HG02973 (cell line): ENCODE measurements at regions not wholly inside any gene's neighbourhood (a gene's known extent, or its start where the extent isn't known, plus 50 kb on each side); places are given as distances from the start of the nearest gene placed in this dataset.

Source experiments
- ATAC-seq: cut with Tn5 transposase; IDR thresholded peaks from one replicate; pipeline ENCODE4 v1.9.1; 2021; ENCODE audit warnings: moderate library complexity; ENCODE audit not compliant: unreplicated experiment

DNA sequence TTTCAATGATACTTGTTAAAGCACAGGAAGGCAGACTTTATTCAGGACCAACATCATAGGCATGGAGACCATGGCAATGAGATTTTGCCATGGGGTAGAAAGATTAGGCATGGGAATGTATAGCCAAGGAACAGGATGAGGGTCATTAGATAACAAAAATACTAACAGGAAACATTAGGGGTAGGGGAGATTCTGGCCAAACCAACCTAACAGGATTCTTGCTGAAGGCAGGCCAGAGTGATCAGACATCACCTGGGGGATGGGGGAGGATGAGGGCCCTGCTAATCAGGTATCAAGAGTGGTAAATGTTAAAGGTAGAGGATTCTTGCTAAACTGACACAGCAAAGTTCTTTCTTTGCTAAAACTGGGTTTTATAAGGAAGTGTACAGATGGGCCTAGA, 481.8 kb downstream of the ETS1 start:
- ATAC-seq = no peak

- ATAC-seq = no peak
Observed at GRCh38 chr11:128103278-128103873, 484.0 kb downstream of the ETS1 start.

DNA sequence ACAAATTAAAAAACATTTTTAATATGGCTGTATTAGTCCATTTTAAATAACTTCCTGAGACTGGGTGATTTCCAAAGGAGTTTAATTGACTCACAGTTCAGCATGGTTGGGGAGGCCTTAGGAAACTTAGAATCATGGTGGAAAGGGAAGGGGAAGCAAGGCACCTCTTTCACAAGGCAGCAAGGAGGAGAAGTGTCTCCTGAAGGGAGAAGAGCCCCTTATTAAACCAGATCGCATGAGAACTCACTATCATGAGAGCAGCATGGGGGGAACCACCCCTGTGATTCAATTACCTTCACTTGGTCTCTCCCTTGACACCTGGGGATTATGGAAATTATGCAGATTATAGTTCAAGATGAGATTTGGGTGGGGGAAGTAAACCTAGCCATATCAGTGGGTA, 488.6 kb downstream of the ETS1 start:
- ATAC-seq = no peak

- ATAC-seq = no peak
Observed at GRCh38 chr11:128095466-128095981, 491.8 kb downstream of the ETS1 start.

DNA sequence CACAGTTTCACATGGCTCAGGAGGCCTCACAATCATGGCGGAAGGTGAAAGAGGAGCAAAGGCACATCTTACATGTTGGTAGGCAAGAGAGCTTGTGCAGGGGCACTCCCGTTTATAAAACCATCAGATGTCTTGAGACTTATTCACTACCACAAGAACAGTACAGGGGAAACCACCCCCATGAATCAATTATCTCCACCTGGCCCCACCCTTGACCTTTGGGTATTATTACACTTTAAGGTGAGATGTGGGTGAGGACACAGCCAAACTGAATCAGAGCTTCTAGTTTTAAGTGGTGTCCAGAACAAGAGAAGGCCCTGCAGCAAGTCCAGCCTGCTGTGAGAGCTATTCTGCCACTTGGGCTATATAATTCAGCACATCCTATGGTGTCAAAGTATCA, 493.7 kb downstream of the ETS1 start:
- ATAC-seq = no peak

DNA sequence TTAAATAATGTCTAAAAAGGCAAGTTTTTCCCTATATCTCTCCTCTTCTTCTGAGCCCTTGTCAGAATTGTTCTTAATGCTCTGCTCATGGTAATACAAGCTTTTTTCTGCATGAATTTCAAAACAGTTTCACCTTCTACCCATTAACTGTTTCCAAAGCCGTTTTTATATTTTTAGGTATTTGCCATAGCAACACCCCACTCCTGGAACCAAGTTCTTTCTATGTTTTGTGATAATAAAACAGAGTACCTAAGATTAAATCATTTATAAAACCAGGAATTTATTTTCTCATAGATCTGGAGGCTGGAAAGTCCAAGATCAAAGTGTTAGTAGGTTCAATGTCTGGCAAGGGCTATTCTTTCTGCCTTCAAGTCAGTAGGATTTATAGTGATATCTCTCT, 497.4 kb downstream of the ETS1 start:
- ATAC-seq = no peak

GRCh38 chr11:128086794-128087193, 500.6 kb downstream of the ETS1 start:
- no peak for ATAC-seq

GRCh38 chr11:128085276-128085675, 502.1 kb downstream of the ETS1 start:
- no peak for ATAC-seq

DNA sequence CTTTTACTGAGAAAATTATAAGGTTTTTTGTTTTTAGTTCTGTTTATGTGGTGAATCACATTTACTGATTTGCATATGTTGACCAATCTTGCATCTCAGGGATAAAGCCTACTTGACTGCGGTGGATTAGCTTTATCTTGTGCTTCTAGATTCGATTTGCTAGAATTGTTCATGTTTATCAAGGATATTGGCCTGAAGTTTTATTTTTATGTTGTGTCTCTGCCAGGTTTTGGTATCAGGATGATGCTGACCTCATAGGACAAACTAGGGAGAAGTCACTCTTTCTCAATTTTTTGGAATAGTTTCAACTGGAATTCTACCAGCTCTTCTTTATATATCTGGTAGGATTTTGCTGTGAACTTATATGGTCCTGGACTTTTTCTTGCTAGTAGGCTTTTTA, 504.8 kb downstream of the ETS1 start:
- ATAC-seq = no peak

DNA sequence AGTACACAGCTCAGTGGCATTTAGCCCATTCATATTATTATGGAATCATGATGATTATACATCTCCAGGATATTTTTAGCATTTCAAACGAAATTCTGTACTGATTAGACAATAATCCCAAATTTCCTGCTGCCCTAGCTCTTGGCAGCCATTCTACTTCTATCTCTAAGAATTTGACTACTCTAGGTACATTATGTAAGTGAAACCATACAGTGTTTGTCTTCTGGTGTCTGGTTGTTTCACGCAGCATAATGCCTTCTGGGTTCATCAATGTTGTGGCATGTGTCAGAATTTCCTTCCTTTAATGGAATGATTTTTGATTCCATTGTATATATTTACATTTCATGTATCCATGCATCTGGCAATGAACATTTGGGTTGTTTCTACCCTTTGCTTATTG, 517.7 kb downstream of the ETS1 start:
- no peak for ATAC-seq

- ATAC-seq = no peak
Observed at GRCh38 chr11:128067780-128068179, 519.6 kb downstream of the ETS1 start.

GRCh38 chr11:128066399-128066798, 521.0 kb downstream of the ETS1 start:
- no peak for ATAC-seq

- no peak for ATAC-seq
Observed at GRCh38 chr11:128061281-128061871, 526.0 kb downstream of the ETS1 start.

- ATAC-seq = no peak
Observed at GRCh38 chr11:128058580-128059208, 528.7 kb downstream of the ETS1 start.

GRCh38 chr11:128057786-128058395, 529.5 kb downstream of the ETS1 start:
- no peak for ATAC-seq

DNA sequence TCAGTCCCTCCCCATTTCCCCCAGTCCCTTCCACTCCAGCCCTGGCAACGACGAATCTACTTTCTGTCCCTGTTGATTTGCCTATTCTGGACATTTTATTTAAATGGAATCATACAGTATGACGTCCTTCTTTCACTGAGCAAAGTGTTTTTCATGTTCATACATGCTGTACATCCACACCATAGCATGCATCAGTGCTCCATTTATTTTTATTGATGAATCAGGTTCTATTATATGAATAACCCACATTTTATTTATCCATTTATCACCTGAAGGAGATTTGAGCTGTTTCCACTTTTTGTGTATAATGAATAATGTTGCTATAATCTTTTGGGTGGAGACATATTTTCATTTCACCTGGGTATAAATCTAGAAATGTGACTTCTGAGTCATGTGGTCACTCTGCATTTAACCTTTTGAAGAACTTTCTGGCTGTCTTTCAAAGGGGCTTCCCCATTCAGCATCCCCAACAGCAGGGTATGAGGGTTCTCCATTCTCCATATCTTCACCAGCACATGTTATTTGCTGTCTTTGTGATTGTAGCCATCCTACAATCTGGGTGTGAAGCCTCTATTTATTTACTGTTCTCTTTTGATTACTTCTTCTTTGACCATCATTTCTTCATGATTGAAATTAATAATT, 531.7 kb downstream of the ETS1 start:
- no peak for ATAC-seq

DNA sequence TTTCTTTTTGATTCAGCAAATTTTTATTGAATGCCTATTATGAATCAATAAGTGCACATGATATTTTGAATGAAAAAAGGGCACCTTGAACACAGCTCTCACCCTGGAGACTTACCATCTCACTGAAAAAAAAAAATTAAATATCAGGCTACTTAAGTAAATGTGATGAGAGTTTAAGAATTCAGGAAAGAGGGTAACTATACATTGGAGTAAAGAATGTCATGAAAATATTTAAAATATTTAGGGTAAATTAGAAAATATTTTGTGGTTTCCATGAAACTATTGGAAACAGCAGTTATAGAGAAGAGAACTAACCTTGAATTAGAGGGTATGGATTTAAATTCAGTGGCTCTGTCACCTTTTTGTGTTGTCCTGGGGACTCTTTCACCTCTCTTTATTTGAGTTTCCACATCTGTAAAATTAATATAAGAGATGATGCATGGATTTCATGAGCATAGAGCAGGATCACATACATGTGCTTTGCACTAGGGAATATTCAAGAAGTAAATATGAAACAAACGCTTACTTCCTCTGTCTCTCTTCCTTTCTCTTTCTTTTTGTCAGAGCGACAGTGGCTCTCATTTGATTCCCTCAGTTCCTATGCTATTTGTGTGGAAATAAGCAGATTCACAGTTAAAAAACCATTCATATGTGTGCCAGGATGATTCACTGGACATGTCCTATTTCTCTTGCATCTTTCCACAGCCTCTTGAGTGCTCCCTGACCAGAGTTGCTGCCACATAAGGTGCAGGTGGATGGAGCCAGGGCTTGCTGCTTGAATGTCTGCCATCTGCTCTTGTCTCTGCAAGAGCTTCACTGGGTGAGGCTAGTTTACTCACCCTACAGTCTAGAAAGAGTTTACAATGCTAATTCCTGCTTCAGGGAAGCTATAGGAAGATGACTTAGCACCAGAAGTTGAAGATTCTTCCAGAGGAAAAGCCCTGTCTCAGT, 533.1 kb downstream of the ETS1 start:
- peak; percentile 67 for ATAC-seq

DNA sequence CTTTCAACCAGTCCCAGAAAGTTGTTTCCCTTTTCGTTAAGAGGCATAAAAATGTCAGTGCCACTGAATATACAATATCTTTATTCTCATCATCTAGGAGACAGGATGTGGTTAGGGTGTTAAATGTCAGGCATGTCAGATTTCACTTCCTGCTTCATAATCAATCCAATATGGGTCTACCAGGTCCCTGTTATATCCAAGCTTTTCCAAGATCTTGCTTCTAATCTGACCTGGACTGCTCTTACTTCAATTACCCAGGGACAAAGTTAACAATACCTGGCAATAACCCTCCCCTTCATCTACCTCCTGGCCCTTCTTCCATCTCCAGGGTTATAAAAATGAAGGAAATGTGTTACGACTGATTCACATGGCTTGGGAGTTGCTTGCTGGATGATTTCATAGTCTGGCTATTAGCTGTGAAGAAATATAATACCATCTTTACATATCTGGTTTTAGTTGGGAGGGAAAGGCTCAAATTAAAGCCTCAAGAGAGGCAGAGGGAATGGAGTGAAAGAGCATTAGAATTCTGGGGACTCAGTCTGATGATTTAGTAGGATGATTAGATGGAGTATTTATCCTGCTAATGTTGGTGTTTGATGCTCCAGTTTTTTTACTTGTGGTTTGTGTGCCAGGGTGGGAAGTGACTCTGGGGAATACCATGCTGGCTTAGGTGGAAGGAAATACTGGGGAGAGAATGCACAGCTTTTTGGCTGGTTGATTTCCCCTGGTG, 534.3 kb downstream of the ETS1 start:
- ATAC-seq = no peak

GRCh38 chr11:128048121-128048520, 539.2 kb downstream of the ETS1 start:
- no peak for ATAC-seq

DNA sequence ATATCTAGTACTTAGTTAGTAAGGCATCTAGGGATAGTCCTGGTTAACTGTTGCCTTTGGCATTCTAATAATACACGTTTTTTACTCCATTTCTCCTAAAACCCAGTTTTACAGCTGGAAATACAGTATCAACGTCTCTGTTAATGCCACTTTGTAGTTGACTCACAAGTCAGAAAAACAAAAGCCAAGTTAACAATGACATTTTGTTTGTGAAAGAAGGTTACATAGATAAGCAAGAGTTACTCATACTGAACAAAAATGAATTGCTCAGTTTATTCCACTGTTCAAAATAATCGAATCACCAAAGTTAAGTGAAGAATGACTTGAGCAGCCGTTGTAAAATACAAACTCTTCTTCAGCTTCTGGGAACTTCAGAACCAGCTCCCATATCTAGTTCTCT, 540.3 kb downstream of the ETS1 start:
- ATAC-seq = no peak
